ENCODE measurements at regions not wholly inside any gene's neighbourhood (a gene's known extent, or its start where the extent isn't known, plus 50 kb on each side); places are given as distances from the start of the nearest gene placed in this dataset.

DNA sequence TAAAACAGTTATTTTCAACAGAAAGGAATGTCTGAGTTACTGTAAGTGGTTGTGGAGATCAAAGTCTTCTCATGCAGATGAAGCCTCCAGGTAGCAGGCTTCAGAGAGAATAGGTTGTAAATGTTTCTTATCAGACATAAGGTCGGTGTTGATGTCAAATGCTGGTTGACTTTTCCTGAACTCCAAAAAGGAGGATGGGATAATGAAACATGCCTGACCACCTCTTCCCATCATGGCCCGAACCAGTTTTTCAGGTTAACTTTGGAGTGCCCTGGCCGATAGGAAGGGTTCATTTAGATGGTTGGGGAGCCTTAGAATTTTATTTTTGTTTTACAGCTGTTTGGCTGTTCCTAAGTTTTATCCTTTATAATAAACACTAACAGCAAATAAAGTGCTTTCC, 478.4 kb downstream of the ACTL7B start:
- no peaks in the 10 kb centered on the region for H3K4me1 Mint-ChIP-seq
- ATAC-seq (ENCODE audit: low read depth): no peak
- ChIA-PET CTCF (no interaction called here), POLR2A (no interaction called here)
- TF ChIP-seq, protein P1, sequence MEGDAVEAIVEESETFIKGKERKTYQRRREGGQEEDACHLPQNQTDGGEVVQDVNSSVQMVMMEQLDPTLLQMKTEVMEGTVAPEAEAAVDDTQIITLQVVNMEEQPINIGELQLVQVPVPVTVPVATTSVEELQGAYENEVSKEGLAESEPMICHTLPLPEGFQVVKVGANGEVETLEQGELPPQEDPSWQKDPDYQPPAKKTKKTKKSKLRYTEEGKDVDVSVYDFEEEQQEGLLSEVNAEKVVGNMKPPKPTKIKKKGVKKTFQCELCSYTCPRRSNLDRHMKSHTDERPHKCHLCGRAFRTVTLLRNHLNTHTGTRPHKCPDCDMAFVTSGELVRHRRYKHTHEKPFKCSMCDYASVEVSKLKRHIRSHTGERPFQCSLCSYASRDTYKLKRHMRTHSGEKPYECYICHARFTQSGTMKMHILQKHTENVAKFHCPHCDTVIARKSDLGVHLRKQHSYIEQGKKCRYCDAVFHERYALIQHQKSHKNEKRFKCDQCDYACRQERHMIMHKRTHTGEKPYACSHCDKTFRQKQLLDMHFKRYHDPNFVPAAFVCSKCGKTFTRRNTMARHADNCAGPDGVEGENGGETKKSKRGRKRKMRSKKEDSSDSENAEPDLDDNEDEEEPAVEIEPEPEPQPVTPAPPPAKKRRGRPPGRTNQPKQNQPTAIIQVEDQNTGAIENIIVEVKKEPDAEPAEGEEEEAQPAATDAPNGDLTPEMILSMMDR (IDR thresholded peaks at IDR 0.05): no peak
- H3K9me3 Mint-ChIP-seq: peaks cover 11% of the 10 kb centered on the region
- no peak for DNase-seq
- no peaks in the 10 kb centered on the region for H3K27me3 Mint-ChIP-seq
- no peak overlapping the region for H3K27ac Mint-ChIP-seq
- H3K36me3 Mint-ChIP-seq (ENCODE audit: low read depth): peaks cover 1% of the 10 kb centered on the region
- H3K4me3 Mint-ChIP-seq: no peak overlapping the region
- intact Hi-C loops (cut with micrococcal nuclease): no loop called here

DNA sequence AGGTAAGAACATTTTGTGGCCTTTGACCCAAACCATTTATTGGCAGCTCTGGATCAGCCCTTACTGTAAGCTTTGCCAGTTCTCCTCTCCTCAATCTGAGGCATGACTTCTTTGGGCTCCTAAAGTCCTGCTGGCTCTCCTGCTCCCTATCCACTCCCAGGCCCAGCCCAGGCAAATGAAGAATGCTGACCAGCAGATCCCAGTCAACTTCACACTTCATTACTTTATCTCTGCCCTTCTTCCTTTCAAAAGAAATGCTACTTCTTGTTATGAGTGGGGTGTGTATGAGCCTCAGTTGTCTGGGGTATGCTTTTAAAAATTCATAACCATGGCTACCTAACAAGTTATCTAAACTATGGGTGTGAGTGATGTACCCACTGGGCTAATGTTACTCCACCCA, 479.6 kb downstream of the ACTL7B start:
- Mint-ChIP-seq H3K9me3 (peaks cover 15% of the 10 kb centered on the region), H3K4me3 (no peak overlapping the region), H3K27me3 (no peaks in the 10 kb centered on the region), H3K4me1 (no peaks in the 10 kb centered on the region), H3K36me3 (ENCODE audit: low read depth) (peaks cover 1% of the 10 kb centered on the region), H3K27ac (no peak overlapping the region)
- TF ChIP-seq, protein P1 (IDR thresholded peaks at IDR 0.05): no peak
- CTCF ChIA-PET: no interaction called here
- no peak for ATAC-seq (ENCODE audit: low read depth)
- POLR2A ChIA-PET: no interaction called here
- intact Hi-C loops (cut with micrococcal nuclease): no loop called here
- no peak for DNase-seq

DNA sequence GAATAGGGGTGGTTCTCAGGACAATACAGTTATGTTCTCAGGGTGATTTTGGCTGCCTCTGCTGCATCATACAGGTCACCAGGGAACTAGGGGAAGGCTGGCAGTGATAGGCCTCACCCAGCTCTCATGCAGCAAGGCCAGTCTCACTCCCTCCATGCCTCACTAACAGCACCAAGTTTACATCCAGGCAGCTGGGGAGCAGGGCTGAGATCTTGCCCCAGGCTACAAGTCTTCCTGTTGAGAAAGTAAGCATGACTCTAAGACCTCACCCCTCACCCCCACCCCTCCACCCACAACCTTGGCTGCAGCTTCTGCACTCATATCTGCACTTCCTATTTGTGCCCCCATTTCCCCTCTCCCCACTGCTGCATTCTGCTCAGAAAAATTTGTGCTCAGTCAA, 481.2 kb downstream of the ACTL7B start:
- no peak overlapping the region for H3K4me3 Mint-ChIP-seq
- no peaks in the 10 kb centered on the region for H3K4me1 Mint-ChIP-seq
- peaks cover 19% of the 10 kb centered on the region for H3K9me3 Mint-ChIP-seq
- DNase-seq (no peak), ATAC-seq (ENCODE audit: low read depth) (no peak)
- intact Hi-C loops (cut with micrococcal nuclease): no loop called here
- TF ChIP-seq, protein P1 (IDR thresholded peaks at IDR 0.05): no peak
- no peak overlapping the region for H3K27ac Mint-ChIP-seq
- ChIA-PET POLR2A (no interaction called here), CTCF (no interaction called here)
- H3K36me3 Mint-ChIP-seq (ENCODE audit: low read depth): peaks cover 1% of the 10 kb centered on the region
- no peaks in the 10 kb centered on the region for H3K27me3 Mint-ChIP-seq

GRCh38 chr9:108367188-108367587, 488.6 kb downstream of the ACTL7B start:
- Mint-ChIP-seq H3K4me1 (no peaks in the 10 kb centered on the region), H3K27me3 (no peaks in the 10 kb centered on the region), H3K9me3 (peaks cover 17% of the 10 kb centered on the region), H3K27ac (no peak overlapping the region), H3K4me3 (no peak overlapping the region), H3K36me3 (ENCODE audit: low read depth) (no peaks in the 10 kb centered on the region)
- DNase-seq (no peak), ATAC-seq (ENCODE audit: low read depth) (no peak)
- CTCF ChIA-PET: no interaction called here
- TF ChIP-seq, protein P1 (IDR thresholded peaks at IDR 0.05): no peak
- intact Hi-C loops (cut with micrococcal nuclease): no loop called here
- POLR2A ChIA-PET: no interaction called here

DNA sequence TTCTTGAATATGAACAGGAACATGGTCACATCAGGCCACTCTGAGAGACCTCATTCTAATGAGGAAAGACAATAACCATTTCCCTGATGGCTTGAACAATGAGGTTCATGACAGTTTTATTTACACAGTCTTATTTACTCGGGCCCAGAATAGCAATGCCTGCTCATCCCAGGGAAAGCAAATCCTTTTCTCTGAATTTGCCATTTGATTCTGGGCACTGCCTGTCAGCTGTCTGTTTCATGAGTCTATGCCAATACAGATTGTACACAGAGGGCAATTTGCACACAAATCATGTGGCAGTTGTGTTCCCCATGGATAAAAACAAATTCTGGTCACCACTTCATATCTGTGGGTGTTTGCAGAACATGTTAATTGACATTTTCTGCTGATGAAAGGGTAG, 492.5 kb downstream of the ACTL7B start:
- intact Hi-C loops (cut with micrococcal nuclease): no loop called here
- H3K4me3 Mint-ChIP-seq: no peak overlapping the region
- no peak for ATAC-seq (ENCODE audit: low read depth)
- POLR2A ChIA-PET: no interaction called here
- no peaks in the 10 kb centered on the region for H3K36me3 Mint-ChIP-seq (ENCODE audit: low read depth)
- H3K27ac Mint-ChIP-seq: no peak overlapping the region
- no peaks in the 10 kb centered on the region for H3K4me1 Mint-ChIP-seq
- DNase-seq: no peak
- H3K9me3 Mint-ChIP-seq: peaks cover 4% of the 10 kb centered on the region
- TF ChIP-seq, protein P1 (IDR thresholded peaks at IDR 0.05): no peak
- CTCF ChIA-PET: no interaction called here
- no peaks in the 10 kb centered on the region for H3K27me3 Mint-ChIP-seq
